ENCODE measurements at regions not wholly inside any gene's neighbourhood (a gene's known extent, or its start where the extent isn't known, plus 50 kb on each side); places are given as distances from the start of the nearest gene placed in this dataset.

GRCh38 chr11:34795641-34796040 lies 120.5 kb downstream of the APIP start:
- H3K4me1 ChIP-seq (ENCODE audit: insufficient read depth, poor library complexity, severe bottlenecking) = no peaks in the 10 kb centered on the region
- no peak overlapping the region for H3K4me3 ChIP-seq (ENCODE audit: severe bottlenecking)
- TF ChIP-seq CTCF (IDR thresholded peaks at IDR 0.05; ENCODE audit: poor library complexity, severe bottlenecking) = no peak
- ATAC-seq (ENCODE audit: low read depth) (no peak), DNase-seq (ENCODE audit: low spot score) (no peak)
- no peaks in the 10 kb centered on the region for H3K27me3 ChIP-seq (ENCODE audit: insufficient read depth, poor library complexity, severe bottlenecking)
- H3K36me3 ChIP-seq (ENCODE audit: low read depth) = no peaks in the 10 kb centered on the region
- no peak overlapping the region for H3K27ac ChIP-seq (ENCODE audit: poor library complexity, severe bottlenecking)
- H3K9me3 ChIP-seq (ENCODE audit: severe bottlenecking) = no peaks in the 10 kb centered on the region

GRCh38 chr11:34794696-34795095 lies 121.5 kb downstream of the APIP start:
- H3K27ac ChIP-seq (ENCODE audit: poor library complexity, severe bottlenecking) = no peak overlapping the region
- H3K4me1 ChIP-seq (ENCODE audit: insufficient read depth, poor library complexity, severe bottlenecking) = no peaks in the 10 kb centered on the region
- no peak for ATAC-seq (ENCODE audit: low read depth)
- no peak for DNase-seq (ENCODE audit: low spot score)
- no peak for TF ChIP-seq CTCF (IDR thresholded peaks at IDR 0.05; ENCODE audit: poor library complexity, severe bottlenecking)
- no peak overlapping the region for H3K4me3 ChIP-seq (ENCODE audit: severe bottlenecking)
- H3K27me3 ChIP-seq (ENCODE audit: insufficient read depth, poor library complexity, severe bottlenecking) = no peaks in the 10 kb centered on the region
- H3K9me3 ChIP-seq (ENCODE audit: severe bottlenecking) = no peaks in the 10 kb centered on the region
- no peaks in the 10 kb centered on the region for H3K36me3 ChIP-seq (ENCODE audit: low read depth)

GRCh38 chr11:34793666-34794065 lies 122.5 kb downstream of the APIP start:
- H3K4me1 ChIP-seq (ENCODE audit: insufficient read depth, poor library complexity, severe bottlenecking) = no peaks in the 10 kb centered on the region
- ATAC-seq (ENCODE audit: low read depth) (no peak), DNase-seq (ENCODE audit: low spot score) (no peak)
- H3K36me3 ChIP-seq (ENCODE audit: low read depth) = no peaks in the 10 kb centered on the region
- TF ChIP-seq CTCF (IDR thresholded peaks at IDR 0.05; ENCODE audit: poor library complexity, severe bottlenecking) = no peak
- no peaks in the 10 kb centered on the region for H3K27me3 ChIP-seq (ENCODE audit: insufficient read depth, poor library complexity, severe bottlenecking)
- H3K27ac ChIP-seq (ENCODE audit: poor library complexity, severe bottlenecking) = no peak overlapping the region
- no peaks in the 10 kb centered on the region for H3K9me3 ChIP-seq (ENCODE audit: severe bottlenecking)
- no peak overlapping the region for H3K4me3 ChIP-seq (ENCODE audit: severe bottlenecking)

- Histone ChIP-seq H3K4me3 (ENCODE audit: severe bottlenecking) (no peak overlapping the region), H3K27me3 (ENCODE audit: insufficient read depth, poor library complexity, severe bottlenecking) (no peaks in the 10 kb centered on the region), H3K9me3 (ENCODE audit: severe bottlenecking) (no peaks in the 10 kb centered on the region), H3K27ac (ENCODE audit: poor library complexity, severe bottlenecking) (no peak overlapping the region), H3K4me1 (ENCODE audit: insufficient read depth, poor library complexity, severe bottlenecking) (no peaks in the 10 kb centered on the region), H3K36me3 (ENCODE audit: low read depth) (no peaks in the 10 kb centered on the region)
- ATAC-seq (ENCODE audit: low read depth) (no peak), DNase-seq (ENCODE audit: low spot score) (no peak)
- no peak for TF ChIP-seq CTCF (IDR thresholded peaks at IDR 0.05; ENCODE audit: poor library complexity, severe bottlenecking)
Measured at GRCh38 chr11:34792814-34793258, 123.3 kb downstream of the APIP start.

GRCh38 chr11:34791780-34792542 lies 124.2 kb downstream of the APIP start:
- Histone ChIP-seq H3K9me3 (ENCODE audit: severe bottlenecking) (no peaks in the 10 kb centered on the region), H3K27ac (ENCODE audit: poor library complexity, severe bottlenecking) (no peak overlapping the region), H3K27me3 (ENCODE audit: insufficient read depth, poor library complexity, severe bottlenecking) (no peaks in the 10 kb centered on the region), H3K4me3 (ENCODE audit: severe bottlenecking) (no peak overlapping the region), H3K36me3 (ENCODE audit: low read depth) (no peaks in the 10 kb centered on the region), H3K4me1 (ENCODE audit: insufficient read depth, poor library complexity, severe bottlenecking) (no peaks in the 10 kb centered on the region)
- ATAC-seq (ENCODE audit: low read depth) = no peak
- no peak for DNase-seq (ENCODE audit: low spot score)
- TF ChIP-seq CTCF (IDR thresholded peaks at IDR 0.05; ENCODE audit: poor library complexity, severe bottlenecking) = no peak
